ENCODE measurements at regions not wholly inside any gene's neighbourhood (a gene's known extent, or its start where the extent isn't known, plus 50 kb on each side); places are given as distances from the start of the nearest gene placed in this dataset.
"Not testable (repeated sequence)": the region's sequence is repeated elsewhere in the genome, so short reads cannot be mapped to it uniquely, and the experiment has no call there.

DNA sequence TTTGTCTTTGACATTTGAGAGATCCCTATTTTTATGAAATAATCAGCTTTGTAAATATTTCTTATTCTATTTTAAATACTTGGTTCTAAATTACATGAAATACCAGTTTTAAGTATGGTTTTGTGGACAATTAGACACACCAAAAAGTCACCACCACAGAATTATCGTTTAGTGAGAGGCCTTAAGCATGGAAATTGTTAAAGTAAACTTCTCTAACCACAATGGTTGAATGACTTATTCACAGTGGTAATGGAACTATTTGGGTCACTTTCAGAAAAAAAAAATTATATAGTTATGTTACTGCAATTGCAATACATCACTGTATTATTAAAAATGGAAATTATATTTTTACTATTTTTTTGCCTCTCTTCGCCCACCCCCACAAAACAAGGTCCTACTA, 1252.5 kb downstream of the EFNA5 start:
- no peak for DNase-seq (ENCODE audit: low read depth)

DNA sequence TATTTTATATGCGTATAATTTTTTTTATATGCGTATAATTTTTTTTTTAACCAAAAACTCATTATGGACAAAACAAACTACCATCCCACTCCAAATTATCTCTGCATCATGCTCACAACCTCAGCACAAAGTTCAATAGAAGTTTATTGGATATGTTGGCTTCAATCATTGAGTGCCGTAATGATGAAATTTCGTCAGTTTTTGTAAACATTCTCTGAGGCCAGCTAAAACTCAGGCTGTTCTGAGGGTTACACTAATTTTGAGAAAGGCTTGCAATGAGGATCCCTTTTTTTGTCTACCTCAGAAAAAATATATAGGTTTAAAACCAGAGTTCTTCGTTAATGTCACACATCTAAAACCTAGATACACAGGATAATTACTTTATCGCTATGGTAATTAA, 1253.2 kb downstream of the EFNA5 start:
- no peak for DNase-seq (ENCODE audit: low read depth)

- no peak for DNase-seq (ENCODE audit: low read depth)
Measured at GRCh38 chr5:106417163-106417562, 1253.6 kb downstream of the EFNA5 start.

- DNase-seq (ENCODE audit: low read depth), result no peak
Measured at GRCh38 chr5:106415541-106415940, 1255.2 kb downstream of the EFNA5 start.

DNA sequence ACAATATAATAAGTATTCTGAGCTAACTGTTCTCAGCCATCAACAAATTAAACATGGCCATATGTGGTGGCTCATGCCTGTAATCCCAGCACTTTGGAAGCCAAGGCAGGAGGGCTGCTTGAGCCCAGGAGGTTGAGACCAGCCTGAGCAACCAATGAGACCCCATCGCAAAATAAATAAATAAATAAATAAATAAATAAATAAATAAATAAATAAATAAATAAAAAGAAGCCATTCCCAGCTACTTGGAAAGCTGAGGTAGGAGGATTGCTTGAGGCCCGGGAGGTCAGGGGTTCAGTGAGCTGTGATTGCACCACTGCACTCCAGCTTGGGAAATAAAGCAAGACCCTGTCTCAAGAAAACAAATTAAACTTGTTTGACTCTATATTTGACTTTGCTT, 1256.4 kb downstream of the EFNA5 start:
- no peak for DNase-seq (ENCODE audit: low read depth)

DNA sequence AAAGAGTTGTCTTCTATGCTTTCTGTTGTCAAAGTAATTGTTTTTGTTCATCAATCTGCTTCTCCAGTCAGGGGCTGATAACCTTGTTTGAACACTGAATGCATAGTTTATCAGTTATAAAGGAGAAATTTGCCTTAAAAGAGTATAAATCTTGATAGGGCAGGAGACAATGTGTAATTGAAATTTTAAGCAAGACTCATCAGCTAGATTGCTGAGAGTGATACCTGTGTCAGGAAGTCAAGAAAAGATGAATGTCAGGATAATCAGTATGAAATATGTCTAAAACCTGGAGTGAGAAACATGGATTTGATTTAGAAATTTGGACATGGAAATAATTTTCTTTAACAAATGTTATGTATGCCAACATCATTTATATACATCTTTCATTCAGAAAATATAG, 1258.1 kb downstream of the EFNA5 start:
- DNase-seq (ENCODE audit: low read depth), result no peak

DNA sequence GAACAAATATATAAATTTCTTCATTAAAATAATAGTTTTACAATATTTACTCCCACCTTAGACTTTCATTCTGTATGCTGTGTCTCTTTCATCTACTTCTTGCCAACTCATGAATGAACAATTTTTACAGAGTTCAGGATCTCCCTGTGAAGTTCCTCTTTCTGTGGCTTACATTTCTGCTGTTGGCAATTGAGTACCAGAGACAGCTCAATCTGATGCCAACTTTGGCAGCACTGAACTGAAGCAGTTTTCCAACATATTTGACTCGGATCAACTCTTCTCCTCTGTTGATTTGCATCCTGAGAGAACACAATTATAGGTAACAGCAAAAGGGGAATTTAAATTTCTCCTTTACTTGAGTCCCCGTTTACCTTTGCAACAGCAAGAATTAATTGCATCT, 1262.2 kb downstream of the EFNA5 start:
- DNase-seq (ENCODE audit: low read depth), result no peak

- no peak for DNase-seq (ENCODE audit: low read depth)
Measured at GRCh38 chr5:106408141-106408540, 1262.6 kb downstream of the EFNA5 start.

- DNase-seq (ENCODE audit: low read depth), result no peak
Measured at GRCh38 chr5:106401561-106401960, 1269.2 kb downstream of the EFNA5 start.

- DNase-seq (ENCODE audit: low read depth), result no peak
Measured at GRCh38 chr5:106399391-106399790, 1271.3 kb downstream of the EFNA5 start.

- DNase-seq (ENCODE audit: low read depth), result peak; percentile 97
Measured at GRCh38 chr5:106397700-106398099, 1273.0 kb downstream of the EFNA5 start.

GRCh38 chr5:106393276-106393675, 1277.5 kb downstream of the EFNA5 start:
- no peak for DNase-seq (ENCODE audit: low read depth)

- DNase-seq (ENCODE audit: low read depth), result peak; percentile 76
Measured at GRCh38 chr5:106392766-106393165, 1278.0 kb downstream of the EFNA5 start.

DNA sequence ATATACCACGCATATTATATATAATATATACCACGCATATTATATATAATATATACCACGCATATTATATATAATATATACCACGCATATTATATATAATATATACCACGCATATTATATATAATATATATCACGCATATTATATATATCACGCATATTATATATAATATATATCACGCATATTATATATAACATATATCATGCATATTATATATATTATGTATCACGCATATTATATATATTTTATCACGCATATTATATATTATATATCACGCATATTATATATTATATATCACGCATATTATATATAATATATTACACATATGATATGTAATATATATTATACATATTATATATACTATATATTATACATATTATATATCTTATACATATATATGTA, 1283.0 kb downstream of the EFNA5 start:
- not testable (repeated sequence) for DNase-seq (ENCODE audit: low read depth)

- DNase-seq (ENCODE audit: low read depth), result no peak
Measured at GRCh38 chr5:106386287-106386686, 1284.5 kb downstream of the EFNA5 start.

GRCh38 chr5:106380736-106381135, 1290.0 kb downstream of the EFNA5 start:
- peak; percentile 64 for DNase-seq (ENCODE audit: low read depth)

DNA sequence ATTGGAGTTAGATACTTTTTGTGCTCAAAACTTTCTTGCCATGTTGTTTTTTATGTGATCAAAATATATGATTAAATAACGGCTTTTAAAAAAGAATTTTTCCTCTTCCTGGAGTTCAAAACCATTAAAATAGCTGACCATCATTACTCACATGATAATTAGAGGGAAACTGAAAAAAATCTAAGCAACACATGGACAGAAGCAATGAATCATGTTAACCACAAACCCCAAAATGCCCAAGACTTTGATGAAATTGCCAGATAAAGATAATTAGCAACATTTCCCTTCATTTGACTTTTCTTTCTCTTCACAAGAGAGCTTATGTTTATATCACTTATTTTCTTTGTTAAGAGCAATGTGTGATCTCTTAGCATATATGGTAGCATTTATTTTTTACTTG, 1294.2 kb downstream of the EFNA5 start:
- peak; percentile 64 for DNase-seq (ENCODE audit: low read depth)

DNA sequence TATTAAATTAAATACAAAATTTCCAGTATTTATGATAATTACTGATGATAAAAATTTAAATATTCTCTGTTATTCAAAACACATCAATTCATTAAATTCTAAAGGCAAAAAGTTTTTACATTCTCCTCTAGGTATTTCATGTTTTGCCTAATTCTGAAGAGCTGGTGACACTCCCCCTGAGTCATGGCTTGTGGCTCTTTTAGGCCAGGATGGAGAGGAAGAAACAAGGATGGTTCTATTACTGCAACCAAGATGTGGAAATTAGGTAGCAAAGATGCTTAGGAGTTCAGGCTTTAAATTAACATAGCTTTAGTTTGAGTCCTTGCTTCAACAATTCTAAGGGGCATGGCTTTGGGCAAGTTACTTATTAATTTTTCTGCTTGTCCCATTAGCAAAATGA, 1295.8 kb downstream of the EFNA5 start:
- no peak for DNase-seq (ENCODE audit: low read depth)

- DNase-seq (ENCODE audit: low read depth), result no peak
Measured at GRCh38 chr5:106368021-106368420, 1302.7 kb downstream of the EFNA5 start.

DNA sequence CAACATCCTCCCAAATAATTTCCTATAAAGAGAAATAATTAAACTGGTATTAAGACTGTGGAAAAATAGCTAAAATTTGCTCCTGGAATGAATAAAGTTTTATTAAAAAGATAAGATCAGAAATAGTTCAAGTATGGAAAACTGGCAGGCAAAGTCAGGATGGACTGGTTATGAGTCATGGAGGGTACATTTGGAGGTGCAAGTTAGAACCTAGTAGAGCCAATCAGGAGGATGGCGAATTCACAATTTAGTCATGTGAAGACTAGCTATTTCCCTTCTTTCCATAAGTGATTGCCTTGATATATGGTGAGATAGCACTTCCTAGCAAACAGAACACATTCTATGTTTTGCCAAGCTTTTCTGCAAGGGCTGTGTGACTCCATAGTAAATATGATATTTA, 1303.5 kb downstream of the EFNA5 start:
- DNase-seq (ENCODE audit: low read depth), result no peak

DNA sequence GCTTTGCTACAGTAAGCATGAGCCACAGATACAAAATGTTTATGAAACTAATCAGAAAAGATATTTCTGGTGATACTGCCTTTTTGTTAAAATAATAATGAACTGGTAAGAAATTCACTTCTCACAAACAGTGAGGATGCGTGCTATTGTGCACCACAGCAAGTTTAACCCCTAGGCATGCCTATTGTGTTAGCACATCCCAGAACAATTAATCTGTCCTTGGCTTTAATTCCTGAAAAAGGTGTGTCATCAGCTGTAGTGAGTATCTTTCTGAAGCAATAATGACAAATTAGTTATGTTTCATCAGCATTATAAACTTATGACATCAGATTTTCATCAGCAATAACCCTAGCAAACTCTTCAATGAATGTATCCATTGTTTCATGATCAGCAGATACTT, 1307.2 kb downstream of the EFNA5 start:
- no peak for DNase-seq (ENCODE audit: low read depth)

GRCh38 chr5:106361905-106362304, 1308.8 kb downstream of the EFNA5 start:
- DNase-seq (ENCODE audit: low read depth), result no peak

GRCh38 chr5:106331415-106331814, 1339.3 kb downstream of the EFNA5 start:
- DNase-seq (ENCODE audit: low read depth), result peak; percentile 90

DNA sequence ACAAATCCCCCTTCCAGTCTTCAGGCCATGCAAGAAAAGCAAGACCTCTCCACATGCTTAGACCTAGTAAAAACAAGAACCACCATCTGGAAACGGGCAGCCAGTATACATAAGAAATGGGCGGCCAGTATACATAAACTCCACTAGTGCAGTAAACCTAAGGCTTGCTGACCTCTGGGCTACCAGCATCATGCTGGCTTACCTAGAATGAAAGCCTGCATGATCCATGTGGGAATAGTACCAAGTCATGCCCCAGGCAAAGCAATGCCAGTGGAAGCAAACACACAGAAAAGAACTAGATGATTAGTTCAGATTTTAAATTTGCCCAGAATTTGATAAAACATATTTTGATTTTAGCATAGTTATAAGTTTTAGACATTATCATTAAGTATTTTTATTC, 1346.4 kb downstream of the EFNA5 start:
- DNase-seq (ENCODE audit: low read depth), result no peak

- no peak for DNase-seq (ENCODE audit: low read depth)
Measured at GRCh38 chr5:106321242-106321641, 1349.5 kb downstream of the EFNA5 start.
